ENCODE measurements at regions not wholly inside any gene's neighbourhood (a gene's known extent, or its start where the extent isn't known, plus 50 kb on each side); places are given as distances from the start of the nearest gene placed in this dataset.
A peak's percentile ranks its signal among the peaks of the same experiment; 100 is the strongest.

GRCh38 chr7:4612939-4613841 lies 68.9 kb upstream of the FOXK1 start:
- in situ Hi-C loops (cut with HindIII; ENCODE audit: extremely low pct_ligation_motif_present, low pct_unique_long_range_greater_than_20kb) (loop anchor here (25.0 kb wide), 1 partner anchor 149 kb away; no protein-coding TSS in a partner anchor), intact Hi-C loops (cut with micrococcal nuclease; ENCODE audit: unreplicated experiment) (no loop called here)
- 5% methylated on average over 15 of the region's 25 CpGs for WGBS (ENCODE audit: low lambda C conversion rate)
- Histone ChIP-seq H2AFZ (ENCODE audit: low read length) (peak overlapping the region; percentile 58), H3K36me3 (replicated peaks in 1 of 2; ENCODE audit: control insufficient read depth in 1 of 2, insufficient read depth in 2 of 2, low read length in 2 of 2) (no peaks in the 10 kb centered on the region), H3K27ac (ENCODE audit: extremely low read length, insufficient read depth, low read length) (no peak overlapping the region), H3K4me2 (ENCODE audit: low read depth, low read length) (peak overlapping the region; percentile 96), H3K9ac (ENCODE audit: insufficient read depth, low read depth, low read length) (peak overlapping the region; percentile 40), H3K27me3 (ENCODE audit: control insufficient read depth in 1 of 2, insufficient read depth in 2 of 2, low read length in 2 of 2) (peaks cover 0 to 4% of the 10 kb centered on the region in 2 experiments; a peak in 1 of 5 replicates), H3K4me3 (replicated peaks in 1 of 3; ENCODE audit: insufficient read depth in 1 of 3, low read depth in 2 of 3, low read length in 3 of 3) (peak overlapping the region; percentile 48 to 68 (median 51)), H3K9me3 (ENCODE audit: low read length) (no peaks in the 10 kb centered on the region), H3K4me1 (ENCODE audit: insufficient read depth, low read length) (peaks cover 18% of the 10 kb centered on the region), H4K20me1 (ENCODE audit: insufficient read depth, low read length) (no peaks in the 10 kb centered on the region), H3K79me2 (ENCODE audit: insufficient read depth, low read length) (no peaks in the 10 kb centered on the region)
- ATAC-seq (peak; percentile 65), FAIRE-seq (no peak), DNase-seq (ENCODE audit: low spot score) (no peak)
- POLR2A ChIA-PET, result interaction anchor here (1.1 to 1.7 kb wide), 2 partner anchors 28 to 162 kb away, joined by 3 to 5 read pairs; partner anchors contain the start of gene AP5Z1
- CTCF ChIA-PET (ENCODE audit: low intra/inter-chr PET ratio, low total read pairs), result interaction anchor here (1.9 kb wide), 1 partner anchor 18 kb away, joined by 7 read pairs; no protein-coding TSS in a partner anchor
- BruUV-seq (replicated peaks), result no TSS peak
- TF ChIP-seq ZNF687 (CRISPR knock-in tag; IDR thresholded peaks at IDR 0.05) (peak; percentile 35; the same call in 1 of the 2 replicates), PAF1 (CRISPR knock-in tag; IDR thresholded peaks at IDR 0.05) (no peak), ZNF24 (IDR thresholded peaks at IDR 0.05) (no peak), ZNF574 (CRISPR knock-in tag; IDR thresholded peaks at IDR 0.05) (0 out of 2 replicates have a peak, but pooled peaks have one; percentile 11), TEAD2 (CRISPR knock-in tag; IDR thresholded peaks at IDR 0.05) (no peak), MTF2 (CRISPR knock-in tag; IDR thresholded peaks at IDR 0.05; ENCODE audit: borderline replicate concordance) (no peak), PITX1 (CRISPR knock-in tag; IDR thresholded peaks at IDR 0.05) (peak; percentile 19; the same call in 1 of the 2 replicates), ZBTB38 (CRISPR knock-in tag; IDR thresholded peaks at IDR 0.05) (no peak), TBL1XR1 (IDR thresholded peaks at IDR 0.05; ENCODE audit: borderline replicate concordance, low read length, partially characterized antibody) (no peak), MAFK (conservative IDR thresholded peaks at IDR 0.05 in 1 of 2, IDR thresholded peaks at IDR 0.05 in 1 of 2; ENCODE audit: low read length in 2 of 2) (0 out of 4 replicates have a peak, but pooled peaks of 1 of the 2 experiments have one; percentile 25), ZNF329 (CRISPR knock-in tag; IDR thresholded peaks at IDR 0.05; ENCODE audit: low read depth) (no peak), SALL1 (CRISPR knock-in tag; IDR thresholded peaks at IDR 0.05) (peak; percentile 11; the same call in 1 of the 2 replicates), RNF219 (CRISPR knock-in tag; IDR thresholded peaks at IDR 0.05) (no peak), ZBTB7B (CRISPR knock-in tag; IDR thresholded peaks at IDR 0.05) (0 out of 2 replicates have a peak, but pooled peaks have one; percentile 17)

Data from HepG2 (cell line).